Lower lobe of right lung (tissue), 2 donors: ENCODE measurements at regions not wholly inside any gene's neighbourhood (a gene's known extent, or its start where the extent isn't known, plus 50 kb on each side); places are given as distances from the start of the nearest gene placed in this dataset.

ENCODE experiments used
- ATAC-seq, 2 donors: fragments of 200-7000 bp; cut with Tn5 transposase; one replicate each; pipeline ENCODE4 v1.9.1; 2020 to 2022; ENCODE audit warnings: mild to moderate bottlenecking in 2 of 2, moderate library complexity in 2 of 2
- DNase-seq: peaks from one replicate; pipeline ENCODE4 v3.0.0-alpha.2; 2020
- H3K27ac ChIP-seq: fragments of 200-600 bp; one replicate; pipeline ENCODE4 v1.8.0; 2022
- H3K27me3 ChIP-seq: fragments of 200-600 bp; one replicate; pipeline ENCODE4 v1.8.0; 2022; ENCODE audit warnings: low read depth
- H3K36me3 ChIP-seq: fragments of 200-600 bp; one replicate; pipeline ENCODE4 v1.8.0; 2022; ENCODE audit warnings: mild to moderate bottlenecking
- H3K4me1 ChIP-seq: fragments of 200-600 bp; one replicate; pipeline ENCODE4 v1.8.0; 2022
- H3K4me3 ChIP-seq: fragments of 200-600 bp; one replicate; pipeline ENCODE4 v1.8.0; 2022; ENCODE audit warnings: mild to moderate bottlenecking
- H3K9me3 ChIP-seq: fragments of 200-600 bp; one replicate; pipeline ENCODE4 v1.8.0; 2022
- intact Hi-C: fragments of 100-400 bp; cut with DNase I; formaldehyde crosslinking; loops from one replicate; pipeline ENCODE4 v1.11.0; 2022
- TF ChIP-seq, protein P1 (sequence below): fragments of 200-600 bp; IDR thresholded peaks from one replicate; pipeline ENCODE4 v1.8.0; 2022; ENCODE audit warnings: antibody characterized with exemption, mild to moderate bottlenecking
- donor health status: DM: no; HTN: yes; CAD: no; lungs with severe emphysema.

- no peak overlapping the region for H3K4me3 ChIP-seq
- no peaks in the 10 kb centered on the region for H3K36me3 ChIP-seq
- no peaks in the 10 kb centered on the region for H3K27me3 ChIP-seq
- DNase-seq, result no peak
- H3K4me1 ChIP-seq, result no peaks in the 10 kb centered on the region
- TF ChIP-seq, protein P1, sequence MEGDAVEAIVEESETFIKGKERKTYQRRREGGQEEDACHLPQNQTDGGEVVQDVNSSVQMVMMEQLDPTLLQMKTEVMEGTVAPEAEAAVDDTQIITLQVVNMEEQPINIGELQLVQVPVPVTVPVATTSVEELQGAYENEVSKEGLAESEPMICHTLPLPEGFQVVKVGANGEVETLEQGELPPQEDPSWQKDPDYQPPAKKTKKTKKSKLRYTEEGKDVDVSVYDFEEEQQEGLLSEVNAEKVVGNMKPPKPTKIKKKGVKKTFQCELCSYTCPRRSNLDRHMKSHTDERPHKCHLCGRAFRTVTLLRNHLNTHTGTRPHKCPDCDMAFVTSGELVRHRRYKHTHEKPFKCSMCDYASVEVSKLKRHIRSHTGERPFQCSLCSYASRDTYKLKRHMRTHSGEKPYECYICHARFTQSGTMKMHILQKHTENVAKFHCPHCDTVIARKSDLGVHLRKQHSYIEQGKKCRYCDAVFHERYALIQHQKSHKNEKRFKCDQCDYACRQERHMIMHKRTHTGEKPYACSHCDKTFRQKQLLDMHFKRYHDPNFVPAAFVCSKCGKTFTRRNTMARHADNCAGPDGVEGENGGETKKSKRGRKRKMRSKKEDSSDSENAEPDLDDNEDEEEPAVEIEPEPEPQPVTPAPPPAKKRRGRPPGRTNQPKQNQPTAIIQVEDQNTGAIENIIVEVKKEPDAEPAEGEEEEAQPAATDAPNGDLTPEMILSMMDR, result no peak
- intact Hi-C loops, result no loop called here
- no peak for ATAC-seq
- H3K9me3 ChIP-seq, result no peaks in the 10 kb centered on the region
- no peak overlapping the region for H3K27ac ChIP-seq
These were observed 338.7 kb upstream of the NCKAP5 start for GRCh38 chr2:133906926-133907325.

- H3K4me3 ChIP-seq, result no peak overlapping the region
- DNase-seq (no peak), ATAC-seq (no peak)
- intact Hi-C loops, result no loop called here
- H3K9me3 ChIP-seq, result no peaks in the 10 kb centered on the region
- H3K4me1 ChIP-seq, result no peaks in the 10 kb centered on the region
- H3K36me3 ChIP-seq, result no peaks in the 10 kb centered on the region
- TF ChIP-seq, protein P1, result no peak
- no peak overlapping the region for H3K27ac ChIP-seq
- no peaks in the 10 kb centered on the region for H3K27me3 ChIP-seq
These were observed 339.9 kb upstream of the NCKAP5 start for GRCh38 chr2:133908171-133908570.

DNA sequence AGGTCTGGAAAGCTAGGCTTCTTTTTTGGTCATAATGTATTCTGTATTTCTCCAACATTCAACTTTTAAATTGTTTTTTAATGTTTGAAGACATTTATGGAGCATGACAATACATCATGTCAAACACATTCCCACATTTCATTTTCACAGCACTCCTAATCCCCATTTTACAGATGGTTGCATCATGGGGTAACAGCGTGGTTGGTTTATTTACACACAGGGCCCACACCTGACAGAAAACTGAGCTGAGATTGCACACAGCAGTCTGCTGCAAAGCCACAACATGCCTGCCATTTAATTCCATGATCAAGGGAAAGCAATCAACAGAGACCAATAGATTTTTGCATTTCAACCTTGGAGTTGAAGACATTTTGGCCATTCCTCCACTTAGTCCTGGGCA lies 335.7 kb upstream of the MGAT5 start:
- Histone ChIP-seq H3K27me3 (no peaks in the 10 kb centered on the region), H3K36me3 (no peaks in the 10 kb centered on the region), H3K27ac (no peak overlapping the region), H3K9me3 (no peaks in the 10 kb centered on the region), H3K4me1 (no peaks in the 10 kb centered on the region), H3K4me3 (no peak overlapping the region)
- ATAC-seq (no peak), DNase-seq (no peak)
- TF ChIP-seq, protein P1, result no peak
- intact Hi-C loops, result no loop called here

GRCh38 chr2:133919285-133919684 lies 334.6 kb upstream of the MGAT5 start:
- ATAC-seq, result no peak
- TF ChIP-seq, protein P1, result no peak
- DNase-seq, result no peak
- Histone ChIP-seq H3K4me1 (no peaks in the 10 kb centered on the region), H3K27ac (no peak overlapping the region), H3K9me3 (no peaks in the 10 kb centered on the region), H3K36me3 (no peaks in the 10 kb centered on the region), H3K4me3 (no peak overlapping the region), H3K27me3 (no peaks in the 10 kb centered on the region)
- intact Hi-C loops, result no loop called here

DNA sequence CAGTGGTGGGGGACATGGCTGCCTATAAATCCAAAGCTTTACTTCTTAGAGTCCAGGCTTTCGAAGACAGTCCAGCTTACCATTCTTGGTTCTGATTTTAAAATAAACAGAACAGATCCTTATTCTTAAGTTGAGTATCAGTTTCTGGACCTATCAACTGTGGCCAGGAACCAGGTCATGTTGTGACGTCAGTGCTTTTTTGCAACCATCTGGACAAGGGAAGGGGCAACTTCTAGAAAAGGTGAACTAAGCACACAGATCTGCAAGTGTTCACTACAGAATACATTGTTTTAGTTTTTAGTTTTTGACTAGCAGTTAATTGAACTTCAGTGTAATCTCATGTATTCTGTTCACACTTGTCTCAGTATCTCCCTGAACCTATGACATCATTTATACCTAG lies 326.0 kb upstream of the MGAT5 start:
- no peaks in the 10 kb centered on the region for H3K36me3 ChIP-seq
- no peaks in the 10 kb centered on the region for H3K27me3 ChIP-seq
- TF ChIP-seq, protein P1, result no peak
- DNase-seq (no peak), ATAC-seq (no peak)
- no peaks in the 10 kb centered on the region for H3K4me1 ChIP-seq
- no peaks in the 10 kb centered on the region for H3K9me3 ChIP-seq
- H3K4me3 ChIP-seq, result no peak overlapping the region
- intact Hi-C loops, result no loop called here
- no peak overlapping the region for H3K27ac ChIP-seq

- no peaks in the 10 kb centered on the region for H3K9me3 ChIP-seq
- no peaks in the 10 kb centered on the region for H3K27me3 ChIP-seq
- H3K27ac ChIP-seq, result no peak overlapping the region
- intact Hi-C loops, result no loop called here
- H3K4me3 ChIP-seq, result no peak overlapping the region
- ATAC-seq (no peak), DNase-seq (no peak)
- no peaks in the 10 kb centered on the region for H3K36me3 ChIP-seq
- no peaks in the 10 kb centered on the region for H3K4me1 ChIP-seq
- TF ChIP-seq, protein P1, result no peak
These were observed 317.8 kb upstream of the MGAT5 start for GRCh38 chr2:133936096-133936495.
